K562 (cell line): ENCODE measurements at regions not wholly inside any gene's neighbourhood (a gene's known extent, or its start where the extent isn't known, plus 50 kb on each side); places are given as distances from the start of the nearest gene placed in this dataset.

Experiments used
- ATAC-seq: fragments of 200-7000 bp; cut with Tn5 transposase; 3 replicates; pipeline ENCODE4 v1.9.1; 2020; ENCODE audit warnings: moderate library complexity
- BruUV-seq: library from RNA; stranded (reverse); fragments of 400-500 nt; replicated peaks from 2 replicates; lab custom pipeline; 2021; lab: Mats Ljungman, UMichigan
- CTCF ChIA-PET: fragments of 300-600 bp; formaldehyde crosslinking; extraction: SDS; loops from one replicate; lab custom pipeline; 2021; ENCODE audit warnings: low intra/inter-chr PET ratio; lab: Yijun Ruan, JAX
- POLR2A ChIA-PET: fragments of 300-600, 350-650 bp; sonication (Branson Sonifier 250); formaldehyde crosslinking; extraction: SDS; loops from one replicate; lab custom pipeline; 2021; ENCODE audit warnings: antibody characterized with exemption, inconsistent platforms; lab: Yijun Ruan, JAX
- DNase-seq, 4 experiments: peaks; one replicate each; pipeline versions ENCODE4 v3.0.0 to v3.0.0-alpha.2; 2011 to 2018; ENCODE audit warnings: low spot score in 3 of 4, mixed read lengths in 3 of 4; ENCODE audit errors: extremely low read depth in 1 of 4
- FAIRE-seq: peaks from 2 replicates; lab custom pipeline; 2011; peaks lifted over from hg19 to GRCh38; lab: Jason Lieb, UNC
- H2AFZ ChIP-seq: 2 replicates; pipeline ENCODE4 v1.6.0; 2011; ENCODE audit warnings: low read depth, low read length, control low read depth, inconsistent platforms
- H3K27ac ChIP-seq: fragments of 200-600 bp; 3 replicates; pipeline ENCODE4 v1.8.0; 2011; ENCODE audit warnings: low read depth, mild to moderate bottlenecking, control low read depth, inconsistent platforms, low read length, moderate library complexity, mixed read lengths; ENCODE audit errors: extremely low read depth
- H3K27me3 ChIP-seq, 2 experiments: fragments of 300-600 bp in 1 of 2; 2 replicates in 1 of 2; 3 replicates in 1 of 2; pipeline versions ENCODE4 v1.6.0 to v1.8.0; 2011; ENCODE audit warnings: inconsistent platforms in 2 of 2, low read length in 2 of 2, mild to moderate bottlenecking in 1 of 2, mixed read lengths in 1 of 2, moderate library complexity in 1 of 2; ENCODE audit not compliant: control insufficient read depth in 2 of 2, insufficient read depth in 2 of 2
- H3K36me3 ChIP-seq: fragments of 300-600 bp; 3 replicates; pipeline ENCODE4 v1.8.0; 2011; ENCODE audit warnings: mild to moderate bottlenecking, low read length, inconsistent platforms; ENCODE audit not compliant: control insufficient read depth, insufficient read depth
- H3K4me1 ChIP-seq, 2 experiments: fragments of 200-600 bp in 1 of 2; replicated peaks in 1 of 2; 2 replicates in 1 of 2; 3 replicates in 1 of 2; pipeline versions ENCODE4 v1.5.1 to v1.8.0; 2011; ENCODE audit warnings: inconsistent platforms in 2 of 2, low read length in 2 of 2, mild to moderate bottlenecking in 1 of 2, mixed read lengths in 1 of 2, moderate library complexity in 1 of 2; ENCODE audit not compliant: control insufficient read depth in 2 of 2, insufficient read depth in 2 of 2
- H3K4me2 ChIP-seq: 2 replicates; pipeline ENCODE4 v1.6.1; 2011; ENCODE audit warnings: low read length, control low read depth, inconsistent platforms, mixed read lengths; ENCODE audit not compliant: insufficient read depth
- H3K4me3 ChIP-seq: fragments of 200-600 bp; sonication (generic), shearing (Covaris generic); 2 replicates; pipeline ENCODE4 v1.5.1; 2016; ENCODE audit warnings: control low read depth, inconsistent platforms
- H3K79me2 ChIP-seq: fragments of 200-600 bp; 3 replicates; pipeline ENCODE4 v1.8.0; 2011; ENCODE audit warnings: low read length, inconsistent platforms; ENCODE audit not compliant: control insufficient read depth, insufficient read depth
- H3K9ac ChIP-seq, 2 experiments: 2 replicates each; pipeline versions ENCODE4 v1.6.0 to v1.6.1; 2011; ENCODE audit warnings: low read depth in 2 of 2, low read length in 2 of 2, control low read depth in 1 of 2, inconsistent platforms in 1 of 2, mild to moderate bottlenecking in 1 of 2, mixed read lengths in 1 of 2; ENCODE audit not compliant: insufficient read depth in 1 of 2
- H3K9me1 ChIP-seq: one replicate; pipeline ENCODE4 v1.6.0; 2011; ENCODE audit warnings: inconsistent platforms, mild to moderate bottlenecking, low read length, moderate library complexity; ENCODE audit not compliant: control insufficient read depth, insufficient read depth
- H3K9me3 ChIP-seq: replicated peaks from 2 replicates; pipeline ENCODE4 v1.5.1; 2011; ENCODE audit warnings: low read depth, low read length, inconsistent platforms; ENCODE audit not compliant: control insufficient read depth, insufficient read depth
- H4K20me1 ChIP-seq: replicated peaks from 2 replicates; pipeline ENCODE4 v1.6.1; 2011; ENCODE audit warnings: low read length, inconsistent platforms, mixed read lengths; ENCODE audit not compliant: control insufficient read depth, insufficient read depth
- BMI1 ChIP-seq: fragments of 150-350 bp; IDR thresholded peaks from 2 replicates; pipeline ENCODE4 v1.6.1; 2014; ENCODE audit warnings: low read length
- CREB3L1 ChIP-seq: fragments of 450-650 bp; IDR thresholded peaks from 2 replicates; pipeline ENCODE4 v1.6.1; 2014; ENCODE audit warnings: low read depth, mild to moderate bottlenecking, moderate library complexity, borderline replicate concordance
- DNMT1 ChIP-seq: fragments of 450-650 bp; IDR thresholded peaks from 2 replicates; pipeline ENCODE4 v1.6.1; 2016; ENCODE audit warnings: antibody characterized with exemption, mild to moderate bottlenecking
- HIVEP1 ChIP-seq: fragments of 250-450 bp; sonication (Bioruptor Pico); IDR thresholded peaks from 2 replicates; pipeline ENCODE4 v1.4.0; 2020; ENCODE audit warnings: mild to moderate bottlenecking
- IFI16 ChIP-seq: fragments of 250-450 bp; sonication (Bioruptor Pico); IDR thresholded peaks from 2 replicates; pipeline ENCODE4 v2.1.2; 2022; ENCODE audit warnings: mild to moderate bottlenecking, inconsistent platforms
- KLF6 ChIP-seq: fragments of 250-450 bp; sonication (Bioruptor Pico); IDR thresholded peaks from 2 replicates; pipeline ENCODE4 v1.4.0; 2020; ENCODE audit warnings: mild to moderate bottlenecking, moderate library complexity, borderline replicate concordance
- NCOR1 ChIP-seq: fragments of 450-650 bp; IDR thresholded peaks from 2 replicates; pipeline ENCODE4 v1.6.1; 2016; ENCODE audit warnings: mild to moderate bottlenecking, moderate library complexity
- TAF7 ChIP-seq: fragments of 450-650 bp; IDR thresholded peaks from 2 replicates; pipeline ENCODE4 v1.6.1; 2016; ENCODE audit warnings: missing genetic modification characterization, missing compliant biosample characterization
- TFAM ChIP-seq: fragments of 250-450 bp; sonication (Bioruptor Pico); conservative IDR thresholded peaks from 2 replicates; pipeline ENCODE4 v1.5.0; 2021; ENCODE audit warnings: mild to moderate bottlenecking, moderate library complexity
- ZNF696 ChIP-seq: fragments of 250-450 bp; sonication (Bioruptor Pico); conservative IDR thresholded peaks from 2 replicates; pipeline ENCODE4 v1.4.0; 2020; ENCODE audit warnings: mild to moderate bottlenecking, moderate library complexity
- ZNF764 ChIP-seq: fragments of 250-450 bp; sonication (Bioruptor Pico); IDR thresholded peaks from 2 replicates; pipeline ENCODE4 v1.4.0; 2020; ENCODE audit warnings: low read depth, mild to moderate bottlenecking, moderate library complexity
- ZNF830 ChIP-seq: fragments of 250-450 bp; sonication (Bioruptor Pico); IDR thresholded peaks from 2 replicates; pipeline ENCODE4 v1.5.0; 2021; ENCODE audit warnings: mild to moderate bottlenecking
- in situ Hi-C: fragments of 300-500 bp; cut with MboI; formaldehyde crosslinking; loops from 4 replicates; pipeline ENCODE4 v1.15.0; 2018; ENCODE audit warnings: inconsistent platforms, mixed read lengths
- intact Hi-C: fragments of 100-400 bp; cut with micrococcal nuclease; formaldehyde crosslinking; loops from 2 replicates; pipeline ENCODE4 v1.14.2; 2022
- TF ChIP-seq, protein P1 (sequence below): sonication (generic); formaldehyde crosslinking; IDR thresholded peaks from 2 replicates; pipeline ENCODE4 v1.8.0; 2022; ENCODE audit warnings: missing genetic modification reagents, mild to moderate bottlenecking, borderline replicate concordance
- TF ChIP-seq, protein P2 (sequence below), 2 experiments: fragments of 450-650 bp in 1 of 2; sonication (generic) in 1 of 2; formaldehyde crosslinking; conservative IDR thresholded peaks; 2 replicates each; pipeline versions ENCODE4 v1.4.0 to v1.8.1; 2020 to 2022; ENCODE audit warnings: mild to moderate bottlenecking in 1 of 2, missing genetic modification reagents in 1 of 2
- TF ChIP-seq, protein P3 (sequence below): fragments of 250-450 bp; sonication (Bioruptor Pico); IDR thresholded peaks from 2 replicates; pipeline ENCODE4 v1.9.0; 2021; ENCODE audit warnings: mild to moderate bottlenecking
- TF ChIP-seq, protein P4 (sequence below): sonication (generic); formaldehyde crosslinking; IDR thresholded peaks from 2 replicates; pipeline ENCODE4 v1.9.0; 2022; ENCODE audit warnings: mild to moderate bottlenecking, missing genetic modification reagents
- TF ChIP-seq, protein P5 (sequence below): fragments of 250-450 bp; sonication (Bioruptor Pico); IDR thresholded peaks from 2 replicates; pipeline ENCODE4 v1.5.0; 2021

- ATAC-seq (no peak), DNase-seq (no peak), FAIRE-seq (no peak)
- TF ChIP-seq, protein P1, sequence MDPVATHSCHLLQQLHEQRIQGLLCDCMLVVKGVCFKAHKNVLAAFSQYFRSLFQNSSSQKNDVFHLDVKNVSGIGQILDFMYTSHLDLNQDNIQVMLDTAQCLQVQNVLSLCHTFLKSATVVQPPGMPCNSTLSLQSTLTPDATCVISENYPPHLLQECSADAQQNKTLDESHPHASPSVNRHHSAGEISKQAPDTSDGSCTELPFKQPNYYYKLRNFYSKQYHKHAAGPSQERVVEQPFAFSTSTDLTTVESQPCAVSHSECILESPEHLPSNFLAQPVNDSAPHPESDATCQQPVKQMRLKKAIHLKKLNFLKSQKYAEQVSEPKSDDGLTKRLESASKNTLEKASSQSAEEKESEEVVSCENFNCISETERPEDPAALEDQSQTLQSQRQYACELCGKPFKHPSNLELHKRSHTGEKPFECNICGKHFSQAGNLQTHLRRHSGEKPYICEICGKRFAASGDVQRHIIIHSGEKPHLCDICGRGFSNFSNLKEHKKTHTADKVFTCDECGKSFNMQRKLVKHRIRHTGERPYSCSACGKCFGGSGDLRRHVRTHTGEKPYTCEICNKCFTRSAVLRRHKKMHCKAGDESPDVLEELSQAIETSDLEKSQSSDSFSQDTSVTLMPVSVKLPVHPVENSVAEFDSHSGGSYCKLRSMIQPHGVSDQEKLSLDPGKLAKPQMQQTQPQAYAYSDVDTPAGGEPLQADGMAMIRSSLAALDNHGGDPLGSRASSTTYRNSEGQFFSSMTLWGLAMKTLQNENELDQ (CRISPR knock-in tag): no peak
- TF ChIP-seq TFAM: no peak
- no peak for TF ChIP-seq BMI1
- no peak for TF ChIP-seq IFI16 (CRISPR knock-in tag)
- TF ChIP-seq DNMT1: no peak
- no peak for TF ChIP-seq ZNF764 (CRISPR knock-in tag)
- TF ChIP-seq, protein P2, sequence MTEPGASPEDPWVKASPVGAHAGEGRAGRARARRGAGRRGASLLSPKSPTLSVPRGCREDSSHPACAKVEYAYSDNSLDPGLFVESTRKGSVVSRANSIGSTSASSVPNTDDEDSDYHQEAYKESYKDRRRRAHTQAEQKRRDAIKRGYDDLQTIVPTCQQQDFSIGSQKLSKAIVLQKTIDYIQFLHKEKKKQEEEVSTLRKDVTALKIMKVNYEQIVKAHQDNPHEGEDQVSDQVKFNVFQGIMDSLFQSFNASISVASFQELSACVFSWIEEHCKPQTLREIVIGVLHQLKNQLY (CRISPR knock-in tag; conservative IDR thresholded peaks at IDR 0.05): no peak
- no peak for TF ChIP-seq ZNF696 (CRISPR knock-in tag)
- TF ChIP-seq NCOR1: no peak
- TF ChIP-seq, protein P3, sequence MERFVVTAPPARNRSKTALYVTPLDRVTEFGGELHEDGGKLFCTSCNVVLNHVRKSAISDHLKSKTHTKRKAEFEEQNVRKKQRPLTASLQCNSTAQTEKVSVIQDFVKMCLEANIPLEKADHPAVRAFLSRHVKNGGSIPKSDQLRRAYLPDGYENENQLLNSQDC: no peak
- no peak for TF ChIP-seq ZNF830 (CRISPR knock-in tag)
- no peak for TF ChIP-seq KLF6
- TF ChIP-seq, protein P4, sequence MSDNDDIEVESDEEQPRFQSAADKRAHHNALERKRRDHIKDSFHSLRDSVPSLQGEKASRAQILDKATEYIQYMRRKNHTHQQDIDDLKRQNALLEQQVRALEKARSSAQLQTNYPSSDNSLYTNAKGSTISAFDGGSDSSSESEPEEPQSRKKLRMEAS (CRISPR knock-in tag): no peak
- TF ChIP-seq HIVEP1 (CRISPR knock-in tag): no peak
- no peak for TF ChIP-seq CREB3L1
- TF ChIP-seq TAF7 (tag): no peak
- TF ChIP-seq, protein P5, sequence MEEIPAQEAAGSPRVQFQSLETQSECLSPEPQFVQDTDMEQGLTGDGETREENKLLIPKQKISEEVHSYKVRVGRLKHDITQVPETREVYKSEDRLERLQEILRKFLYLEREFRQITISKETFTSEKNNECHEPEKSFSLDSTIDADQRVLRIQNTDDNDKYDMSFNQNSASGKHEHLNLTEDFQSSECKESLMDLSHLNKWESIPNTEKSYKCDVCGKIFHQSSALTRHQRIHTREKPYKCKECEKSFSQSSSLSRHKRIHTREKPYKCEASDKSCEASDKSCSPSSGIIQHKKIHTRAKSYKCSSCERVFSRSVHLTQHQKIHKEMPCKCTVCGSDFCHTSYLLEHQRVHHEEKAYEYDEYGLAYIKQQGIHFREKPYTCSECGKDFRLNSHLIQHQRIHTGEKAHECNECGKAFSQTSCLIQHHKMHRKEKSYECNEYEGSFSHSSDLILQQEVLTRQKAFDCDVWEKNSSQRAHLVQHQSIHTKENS (CRISPR knock-in tag): no peak
- Histone ChIP-seq H3K36me3 (no peaks in the 10 kb centered on the region), H3K27ac (no peak overlapping the region), H3K9me3 (no peaks in the 10 kb centered on the region), H3K4me2 (no peak overlapping the region), H3K27me3 (no peaks in the 10 kb centered on the region), H3K4me3 (no peak overlapping the region), H3K9ac (no peak overlapping the region), H3K79me2 (no peaks in the 10 kb centered on the region), H4K20me1 (no peaks in the 10 kb centered on the region), H3K4me1 (no peaks in the 10 kb centered on the region), H2AFZ (no peak overlapping the region), H3K9me1 (no peaks in the 10 kb centered on the region)
- in situ Hi-C loops (no loop called here), intact Hi-C loops (no loop called here)
- BruUV-seq: no TSS peak
- CTCF ChIA-PET: no interaction called here
- POLR2A ChIA-PET: interaction anchor here (0.7 kb wide), 1 partner anchor 1652 kb away, joined by 4 read pairs; no protein-coding TSS in a partner anchor
These were observed 478.9 kb upstream of the NMUR2 start for GRCh38 chr5:152884006-152884405.
